ENCODE measurements at regions not wholly inside any gene's neighbourhood (a gene's known extent, or its start where the extent isn't known, plus 50 kb on each side); places are given as distances from the start of the nearest gene placed in this dataset.

GRCh38 chr2:177088529-177088928, 124.1 kb upstream of the HNRNPA3 start:
- DNase-seq (ENCODE audit: extremely low read depth, insufficient read length): no peak
- TF ChIP-seq, protein P1, sequence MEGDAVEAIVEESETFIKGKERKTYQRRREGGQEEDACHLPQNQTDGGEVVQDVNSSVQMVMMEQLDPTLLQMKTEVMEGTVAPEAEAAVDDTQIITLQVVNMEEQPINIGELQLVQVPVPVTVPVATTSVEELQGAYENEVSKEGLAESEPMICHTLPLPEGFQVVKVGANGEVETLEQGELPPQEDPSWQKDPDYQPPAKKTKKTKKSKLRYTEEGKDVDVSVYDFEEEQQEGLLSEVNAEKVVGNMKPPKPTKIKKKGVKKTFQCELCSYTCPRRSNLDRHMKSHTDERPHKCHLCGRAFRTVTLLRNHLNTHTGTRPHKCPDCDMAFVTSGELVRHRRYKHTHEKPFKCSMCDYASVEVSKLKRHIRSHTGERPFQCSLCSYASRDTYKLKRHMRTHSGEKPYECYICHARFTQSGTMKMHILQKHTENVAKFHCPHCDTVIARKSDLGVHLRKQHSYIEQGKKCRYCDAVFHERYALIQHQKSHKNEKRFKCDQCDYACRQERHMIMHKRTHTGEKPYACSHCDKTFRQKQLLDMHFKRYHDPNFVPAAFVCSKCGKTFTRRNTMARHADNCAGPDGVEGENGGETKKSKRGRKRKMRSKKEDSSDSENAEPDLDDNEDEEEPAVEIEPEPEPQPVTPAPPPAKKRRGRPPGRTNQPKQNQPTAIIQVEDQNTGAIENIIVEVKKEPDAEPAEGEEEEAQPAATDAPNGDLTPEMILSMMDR (IDR thresholded peaks at IDR 0.05; ENCODE audit: insufficient read depth, low read length, poor library complexity, severe bottlenecking): no peak
- no peaks in the 10 kb centered on the region; the same call in 1 of the 2 replicates for H3K27me3 ChIP-seq (replicated peaks; ENCODE audit: control insufficient read depth, insufficient read depth, low read length)
- no peaks in the 10 kb centered on the region for H3K36me3 ChIP-seq (ENCODE audit: control insufficient read depth, insufficient read depth, low read length)
- H3K4me3 ChIP-seq (replicated peaks; ENCODE audit: low read depth, low read length): no peak overlapping the region

DNA sequence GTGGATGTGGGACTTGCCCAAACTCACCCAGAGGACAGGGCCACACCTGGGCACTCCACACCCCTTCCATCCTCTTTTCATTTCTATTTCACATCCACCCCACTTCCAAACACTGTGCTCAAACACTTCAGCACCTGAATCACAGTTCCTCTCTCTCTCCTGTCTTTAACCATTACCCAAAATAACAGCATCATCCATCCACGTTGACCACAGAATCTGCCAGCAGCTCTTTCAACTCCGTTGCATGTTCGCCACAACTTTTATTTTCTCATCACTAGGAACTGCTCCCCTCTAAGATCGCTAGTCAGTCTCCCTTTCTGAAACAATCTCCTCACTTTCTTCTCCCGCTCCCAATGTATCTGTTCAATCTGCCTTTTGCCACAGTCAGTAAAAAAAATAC, 121.6 kb upstream of the HNRNPA3 start:
- DNase-seq (ENCODE audit: extremely low read depth, insufficient read length): no peak
- Histone ChIP-seq H3K4me3 (replicated peaks; ENCODE audit: low read depth, low read length) (no peak overlapping the region), H3K36me3 (ENCODE audit: control insufficient read depth, insufficient read depth, low read length) (no peaks in the 10 kb centered on the region), H3K27me3 (replicated peaks; ENCODE audit: control insufficient read depth, insufficient read depth, low read length) (no peaks in the 10 kb centered on the region; the same call in 1 of the 2 replicates)
- TF ChIP-seq, protein P1 (IDR thresholded peaks at IDR 0.05; ENCODE audit: insufficient read depth, low read length, poor library complexity, severe bottlenecking): no peak

GRCh38 chr2:177093371-177093770, 119.2 kb upstream of the HNRNPA3 start:
- Histone ChIP-seq H3K27me3 (replicated peaks; ENCODE audit: control insufficient read depth, insufficient read depth, low read length) (no peaks in the 10 kb centered on the region), H3K36me3 (ENCODE audit: control insufficient read depth, insufficient read depth, low read length) (no peaks in the 10 kb centered on the region), H3K4me3 (replicated peaks; ENCODE audit: low read depth, low read length) (no peak overlapping the region)
- no peak for DNase-seq (ENCODE audit: extremely low read depth, insufficient read length)
- TF ChIP-seq, protein P1 (IDR thresholded peaks at IDR 0.05; ENCODE audit: insufficient read depth, low read length, poor library complexity, severe bottlenecking): no peak

GRCh38 chr2:177098001-177098613, 114.5 kb upstream of the HNRNPA3 start:
- H3K27me3 ChIP-seq (replicated peaks; ENCODE audit: control insufficient read depth, insufficient read depth, low read length): no peaks in the 10 kb centered on the region
- no peak for DNase-seq (ENCODE audit: extremely low read depth, insufficient read length)
- TF ChIP-seq, protein P1 (IDR thresholded peaks at IDR 0.05; ENCODE audit: insufficient read depth, low read length, poor library complexity, severe bottlenecking): no peak
- no peak overlapping the region for H3K4me3 ChIP-seq (replicated peaks; ENCODE audit: low read depth, low read length)
- H3K36me3 ChIP-seq (ENCODE audit: control insufficient read depth, insufficient read depth, low read length): no peaks in the 10 kb centered on the region

DNA sequence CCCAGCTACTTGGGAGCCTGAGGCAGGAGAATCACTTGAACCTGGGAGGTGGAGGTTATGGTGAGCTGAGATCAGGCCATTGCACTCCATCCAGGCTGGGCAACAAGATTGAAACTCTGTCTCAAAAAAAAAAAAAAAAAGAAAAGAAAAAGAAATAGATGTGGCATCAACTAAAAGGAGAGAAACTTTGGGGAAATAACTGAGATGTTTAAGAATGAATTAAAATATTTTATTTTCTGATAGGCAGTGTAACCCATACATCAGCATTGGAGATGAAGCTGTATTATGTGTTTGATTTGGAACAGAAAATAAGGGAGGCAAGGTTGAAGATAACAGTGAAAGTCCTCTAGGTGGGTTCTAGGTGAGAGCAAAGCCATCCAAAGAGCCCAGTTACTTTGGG, 110.7 kb upstream of the HNRNPA3 start:
- no peaks in the 10 kb centered on the region for H3K36me3 ChIP-seq (ENCODE audit: control insufficient read depth, insufficient read depth, low read length)
- no peak for DNase-seq (ENCODE audit: extremely low read depth, insufficient read length)
- no peaks in the 10 kb centered on the region for H3K27me3 ChIP-seq (replicated peaks; ENCODE audit: control insufficient read depth, insufficient read depth, low read length)
- no peak overlapping the region for H3K4me3 ChIP-seq (replicated peaks; ENCODE audit: low read depth, low read length)
- TF ChIP-seq, protein P1 (IDR thresholded peaks at IDR 0.05; ENCODE audit: insufficient read depth, low read length, poor library complexity, severe bottlenecking): no peak

GRCh38 chr2:177106212-177106611, 106.4 kb upstream of the HNRNPA3 start:
- H3K4me3 ChIP-seq (replicated peaks; ENCODE audit: low read depth, low read length): no peak overlapping the region
- no peaks in the 10 kb centered on the region for H3K36me3 ChIP-seq (ENCODE audit: control insufficient read depth, insufficient read depth, low read length)
- TF ChIP-seq, protein P1 (IDR thresholded peaks at IDR 0.05; ENCODE audit: insufficient read depth, low read length, poor library complexity, severe bottlenecking): peak; percentile 55
- H3K27me3 ChIP-seq (replicated peaks; ENCODE audit: control insufficient read depth, insufficient read depth, low read length): no peaks in the 10 kb centered on the region
- no peak for DNase-seq (ENCODE audit: extremely low read depth, insufficient read length)

Measured in GM06990 (cell line).